Calu3 (cell line): ENCODE measurements at regions not wholly inside any gene's neighbourhood (a gene's known extent, or its start where the extent isn't known, plus 50 kb on each side); places are given as distances from the start of the nearest gene placed in this dataset.

Experiments
- BruUV-seq: library from RNA; stranded (reverse); fragments of 400-500 nt; replicated peaks from 2 replicates; lab custom pipeline; 2021; lab: Mats Ljungman, UMichigan
- CTCF ChIA-PET: fragments of 300-600 bp; sonication (Branson Sonifier 250); formaldehyde crosslinking; loops from one replicate; lab custom pipeline; 2022; ENCODE audit warnings: antibody characterized with exemption; lab: Charles Lee
- DNase-seq: peaks from one replicate; pipeline ENCODE4 v3.0.0; 2022
- H3K27ac Mint-ChIP-seq: one replicate; pipeline ENCODE4 v1.8.0; 2022; ENCODE audit warnings: mixed read lengths; ENCODE audit not compliant: unreplicated experiment
- H3K27me3 Mint-ChIP-seq: one replicate; pipeline ENCODE4 v1.8.0; 2022; ENCODE audit warnings: mixed read lengths; ENCODE audit not compliant: unreplicated experiment
- H3K36me3 Mint-ChIP-seq: one replicate; pipeline ENCODE4 v1.8.0; 2022; ENCODE audit warnings: mild to moderate bottlenecking, moderate library complexity, mixed read lengths; ENCODE audit not compliant: insufficient read depth, unreplicated experiment
- H3K4me1 Mint-ChIP-seq: one replicate; pipeline ENCODE4 v1.8.0; 2022; ENCODE audit warnings: mild to moderate bottlenecking, low read depth, mixed read lengths; ENCODE audit not compliant: unreplicated experiment
- H3K4me3 Mint-ChIP-seq: one replicate; pipeline ENCODE4 v1.8.0; 2022; ENCODE audit warnings: mild to moderate bottlenecking, low read depth, moderate library complexity, mixed read lengths; ENCODE audit not compliant: unreplicated experiment
- H3K9me3 Mint-ChIP-seq: one replicate; pipeline ENCODE4 v1.8.0; 2022; ENCODE audit warnings: low read depth, mixed read lengths; ENCODE audit not compliant: unreplicated experiment
- CTCF ChIP-seq: fragments of 200-600 bp; IDR thresholded peaks from one replicate; pipeline ENCODE4 v1.8.0; 2022; ENCODE audit warnings: antibody characterized with exemption; ENCODE audit not compliant: unreplicated experiment
- intact Hi-C: fragments of 100-400 bp; cut with micrococcal nuclease; formaldehyde crosslinking; loops from one replicate; pipeline ENCODE4 v1.10.0; 2022; ENCODE audit not compliant: unreplicated experiment

- H3K9me3 Mint-ChIP-seq = no peaks in the 10 kb centered on the region
- TF ChIP-seq CTCF = no peak
- H3K27me3 Mint-ChIP-seq = peaks cover 100% of the 10 kb centered on the region
- H3K4me3 Mint-ChIP-seq = no peak overlapping the region
- no peak overlapping the region for H3K27ac Mint-ChIP-seq
- no peak for DNase-seq
- no TSS peak for BruUV-seq
- H3K4me1 Mint-ChIP-seq = no peaks in the 10 kb centered on the region
- H3K36me3 Mint-ChIP-seq = no peaks in the 10 kb centered on the region
- CTCF ChIA-PET = no interaction called here
- intact Hi-C loops = no loop called here
Observed at GRCh38 chr17:79503126-79503839, 107.6 kb downstream of the RBFOX3 start.

- Mint-ChIP-seq H3K9me3 (no peaks in the 10 kb centered on the region), H3K27me3 (peaks cover 98% of the 10 kb centered on the region)
Observed at GRCh38 chr17:79501910-79502309, 108.9 kb downstream of the RBFOX3 start.

GRCh38 chr17:79500745-79501618 is 109.9 kb downstream of the RBFOX3 start:
- TF ChIP-seq CTCF = no peak
- CTCF ChIA-PET = no interaction called here
- no peaks in the 10 kb centered on the region for H3K9me3 Mint-ChIP-seq
- H3K36me3 Mint-ChIP-seq = no peaks in the 10 kb centered on the region
- H3K27me3 Mint-ChIP-seq = peaks cover 88% of the 10 kb centered on the region
- H3K4me1 Mint-ChIP-seq = no peaks in the 10 kb centered on the region
- intact Hi-C loops = no loop called here
- H3K4me3 Mint-ChIP-seq = no peak overlapping the region
- no peak overlapping the region for H3K27ac Mint-ChIP-seq
- no peak for DNase-seq
- no TSS peak for BruUV-seq

More at GRCh38 chr17:79501910-79502309, 108.9 kb downstream of the RBFOX3 start:
- Mint-ChIP-seq H3K4me1 (no peaks in the 10 kb centered on the region), H3K4me3 (no peak overlapping the region), H3K36me3 (no peaks in the 10 kb centered on the region), H3K27ac (no peak overlapping the region)
- CTCF ChIA-PET = no interaction called here
- no TSS peak for BruUV-seq
- intact Hi-C loops = no loop called here
- no peak for DNase-seq
- no peak for TF ChIP-seq CTCF

- Mint-ChIP-seq H3K27ac (no peak overlapping the region), H3K4me3 (no peak overlapping the region), H3K36me3 (no peaks in the 10 kb centered on the region), H3K4me1 (no peaks in the 10 kb centered on the region), H3K9me3 (no peaks in the 10 kb centered on the region), H3K27me3 (peaks cover 75% of the 10 kb centered on the region)
- no peak for TF ChIP-seq CTCF
- intact Hi-C loops = no loop called here
- no TSS peak for BruUV-seq
- CTCF ChIA-PET = no interaction called here
- DNase-seq = no peak
Observed at GRCh38 chr17:79498854-79499253, 112.0 kb downstream of the RBFOX3 start.
